GM23338 (cell line): ENCODE measurements at regions not wholly inside any gene's neighbourhood (a gene's known extent, or its start where the extent isn't known, plus 50 kb on each side); places are given as distances from the start of the nearest gene placed in this dataset.

Experiments
- ATAC-seq: fragments of 200-7000 bp; cut with Tn5 transposase; 3 replicates; pipeline ENCODE4 v1.9.1; 2020
- DNase-seq: peaks from one replicate; pipeline ENCODE4 v3.0.0-alpha.2; 2015; ENCODE audit warnings: low spot score
- H2AFZ ChIP-seq: fragments of 200-600 bp; sonication (generic); 2 replicates; pipeline ENCODE4 v1.8.0; 2016; ENCODE audit warnings: antibody characterized with exemption, mild to moderate bottlenecking, moderate library complexity
- H3F3A ChIP-seq: fragments of 200-600 bp; sonication (generic); replicated peaks from 2 replicates; pipeline ENCODE4 v1.8.0; 2017; ENCODE audit warnings: antibody characterized with exemption, mixed run types, low read depth
- H3K27ac ChIP-seq: fragments of 200-600 bp; sonication (generic); 2 replicates; pipeline ENCODE4 v1.6.1; 2016; ENCODE audit warnings: low read depth
- H3K27me3 ChIP-seq: fragments of 200-600 bp; sonication (generic); 2 replicates; pipeline ENCODE4 v1.8.0; 2016; ENCODE audit warnings: mild to moderate bottlenecking, mixed run types, moderate library complexity; ENCODE audit not compliant: insufficient read depth
- H3K36me3 ChIP-seq: fragments of 200-600 bp; sonication (generic); 2 replicates; pipeline ENCODE4 v1.8.0; 2016; ENCODE audit warnings: mild to moderate bottlenecking; ENCODE audit not compliant: insufficient read depth
- H3K4me1 ChIP-seq: fragments of 200-600 bp; sonication (generic); 2 replicates; pipeline ENCODE4 v1.8.0; 2016; ENCODE audit warnings: mild to moderate bottlenecking, moderate library complexity; ENCODE audit not compliant: insufficient read depth
- H3K4me2 ChIP-seq: fragments of 200-600 bp; sonication (generic); 2 replicates; pipeline ENCODE4 v1.7.1; 2017; ENCODE audit warnings: mixed run types
- H3K4me3 ChIP-seq: fragments of 200-600 bp; sonication (generic); 2 replicates; pipeline ENCODE4 v1.6.1; 2016; ENCODE audit warnings: mixed run types
- H3K79me2 ChIP-seq: fragments of 200-600 bp; sonication (generic); replicated peaks from 2 replicates; pipeline ENCODE4 v1.8.0; 2017; ENCODE audit warnings: mild to moderate bottlenecking; ENCODE audit not compliant: insufficient read depth
- H3K9me2 ChIP-seq: fragments of 200-600 bp; sonication (generic); 2 replicates; pipeline ENCODE4 v1.8.0; 2017; ENCODE audit not compliant: insufficient read depth
- H4K20me1 ChIP-seq: fragments of 200-600 bp; sonication (generic); replicated peaks from 2 replicates; pipeline ENCODE4 v1.8.0; 2017; ENCODE audit warnings: mild to moderate bottlenecking; ENCODE audit not compliant: insufficient read depth
- H3K27ac Mint-ChIP-seq: 2 replicates; pipeline ENCODE4 v1.8.0; 2020; ENCODE audit warnings: inconsistent platforms, mild to moderate bottlenecking, moderate library complexity, mixed read lengths
- H3K27me3 Mint-ChIP-seq: 3 replicates; pipeline ENCODE4 v1.8.0; 2022; ENCODE audit warnings: low read depth, mild to moderate bottlenecking, moderate library complexity, mixed read lengths, inconsistent platforms; ENCODE audit not compliant: insufficient read depth, poor library complexity
- H3K36me3 Mint-ChIP-seq: 3 replicates; pipeline ENCODE4 v1.8.0; 2021; ENCODE audit warnings: low read depth, mild to moderate bottlenecking, inconsistent platforms, moderate library complexity, mixed read lengths
- H3K4me1 Mint-ChIP-seq: 3 replicates; pipeline ENCODE4 v1.8.0; 2020; ENCODE audit warnings: mild to moderate bottlenecking, inconsistent platforms, mixed read lengths
- H3K4me3 Mint-ChIP-seq: 3 replicates; pipeline ENCODE4 v1.8.0; 2021; ENCODE audit warnings: moderate library complexity, mild to moderate bottlenecking, inconsistent platforms, mixed read lengths
- H3K9me3 Mint-ChIP-seq: 3 replicates; pipeline ENCODE4 v1.8.0; 2020; ENCODE audit warnings: moderate library complexity, mild to moderate bottlenecking, inconsistent platforms, mixed read lengths
- CREB1 ChIP-seq: fragments of 250-450 bp; sonication (Bioruptor Pico); IDR thresholded peaks from 2 replicates; pipeline ENCODE4 v1.5.0; 2020; ENCODE audit warnings: low read depth, mild to moderate bottlenecking, moderate library complexity
- ETS1 ChIP-seq: IDR thresholded peaks from 2 replicates; pipeline ENCODE4 v1.6.1; 2016; ENCODE audit warnings: antibody characterized with exemption
- EZH2phosphoT487 ChIP-seq: fragments of 200-600 bp; sonication (generic); IDR thresholded peaks from one replicate; pipeline ENCODE4 v1.8.1; 2018; ENCODE audit warnings: antibody characterized with exemption; ENCODE audit not compliant: unreplicated experiment
- JUNB ChIP-seq: IDR thresholded peaks from one replicate; pipeline ENCODE4 v1.6.1; 2016; ENCODE audit warnings: antibody characterized with exemption; ENCODE audit not compliant: unreplicated experiment
- NANOG ChIP-seq: IDR thresholded peaks from 2 replicates; pipeline ENCODE4 v1.6.1; 2016; ENCODE audit warnings: antibody characterized with exemption, borderline replicate concordance
- POLR2AphosphoS5 ChIP-seq: IDR thresholded peaks from 2 replicates; pipeline ENCODE4 v1.6.1; 2016; ENCODE audit warnings: antibody characterized with exemption, low read depth
- REST ChIP-seq: IDR thresholded peaks from one replicate; pipeline ENCODE4 v1.6.1; 2018; ENCODE audit warnings: antibody characterized with exemption; ENCODE audit not compliant: unreplicated experiment
- ZNF114 ChIP-seq: fragments of 250-450 bp; sonication (Bioruptor Pico); IDR thresholded peaks from 2 replicates; pipeline ENCODE4 v1.5.0; 2020; ENCODE audit warnings: mild to moderate bottlenecking, moderate library complexity
- ZNF331 ChIP-seq: fragments of 250-450 bp; sonication (Bioruptor Pico); IDR thresholded peaks from 2 replicates; pipeline ENCODE4 v1.5.0; 2020; ENCODE audit warnings: low read depth, mild to moderate bottlenecking, moderate library complexity
- TF ChIP-seq, protein P1 (sequence below): fragments of 250-450 bp; sonication (Bioruptor Pico); IDR thresholded peaks from 2 replicates; pipeline ENCODE4 v1.5.0; 2020; ENCODE audit warnings: mild to moderate bottlenecking, moderate library complexity
- TF ChIP-seq, protein P2 (sequence below), 2 experiments: fragments of 200-600 bp in 1 of 2; sonication (generic) in 1 of 2; conservative IDR thresholded peaks; 2 replicates each; pipeline versions ENCODE4 v1.5.1 to v1.6.1; 2016 to 2017; ENCODE audit warnings: antibody characterized with exemption in 2 of 2, low read depth in 2 of 2, mild to moderate bottlenecking in 2 of 2, moderate library complexity in 1 of 2

GRCh38 chr1:193706766-193707165 is 520.4 kb upstream of the B3GALT2 start:
- no peaks in the 10 kb centered on the region for H3K79me2 ChIP-seq
- no peak overlapping the region for H2AFZ ChIP-seq
- TF ChIP-seq ZNF114 (CRISPR knock-in tag): no peak
- TF ChIP-seq CREB1 (CRISPR knock-in tag): no peak
- TF ChIP-seq POLR2AphosphoS5: no peak
- TF ChIP-seq, protein P1, sequence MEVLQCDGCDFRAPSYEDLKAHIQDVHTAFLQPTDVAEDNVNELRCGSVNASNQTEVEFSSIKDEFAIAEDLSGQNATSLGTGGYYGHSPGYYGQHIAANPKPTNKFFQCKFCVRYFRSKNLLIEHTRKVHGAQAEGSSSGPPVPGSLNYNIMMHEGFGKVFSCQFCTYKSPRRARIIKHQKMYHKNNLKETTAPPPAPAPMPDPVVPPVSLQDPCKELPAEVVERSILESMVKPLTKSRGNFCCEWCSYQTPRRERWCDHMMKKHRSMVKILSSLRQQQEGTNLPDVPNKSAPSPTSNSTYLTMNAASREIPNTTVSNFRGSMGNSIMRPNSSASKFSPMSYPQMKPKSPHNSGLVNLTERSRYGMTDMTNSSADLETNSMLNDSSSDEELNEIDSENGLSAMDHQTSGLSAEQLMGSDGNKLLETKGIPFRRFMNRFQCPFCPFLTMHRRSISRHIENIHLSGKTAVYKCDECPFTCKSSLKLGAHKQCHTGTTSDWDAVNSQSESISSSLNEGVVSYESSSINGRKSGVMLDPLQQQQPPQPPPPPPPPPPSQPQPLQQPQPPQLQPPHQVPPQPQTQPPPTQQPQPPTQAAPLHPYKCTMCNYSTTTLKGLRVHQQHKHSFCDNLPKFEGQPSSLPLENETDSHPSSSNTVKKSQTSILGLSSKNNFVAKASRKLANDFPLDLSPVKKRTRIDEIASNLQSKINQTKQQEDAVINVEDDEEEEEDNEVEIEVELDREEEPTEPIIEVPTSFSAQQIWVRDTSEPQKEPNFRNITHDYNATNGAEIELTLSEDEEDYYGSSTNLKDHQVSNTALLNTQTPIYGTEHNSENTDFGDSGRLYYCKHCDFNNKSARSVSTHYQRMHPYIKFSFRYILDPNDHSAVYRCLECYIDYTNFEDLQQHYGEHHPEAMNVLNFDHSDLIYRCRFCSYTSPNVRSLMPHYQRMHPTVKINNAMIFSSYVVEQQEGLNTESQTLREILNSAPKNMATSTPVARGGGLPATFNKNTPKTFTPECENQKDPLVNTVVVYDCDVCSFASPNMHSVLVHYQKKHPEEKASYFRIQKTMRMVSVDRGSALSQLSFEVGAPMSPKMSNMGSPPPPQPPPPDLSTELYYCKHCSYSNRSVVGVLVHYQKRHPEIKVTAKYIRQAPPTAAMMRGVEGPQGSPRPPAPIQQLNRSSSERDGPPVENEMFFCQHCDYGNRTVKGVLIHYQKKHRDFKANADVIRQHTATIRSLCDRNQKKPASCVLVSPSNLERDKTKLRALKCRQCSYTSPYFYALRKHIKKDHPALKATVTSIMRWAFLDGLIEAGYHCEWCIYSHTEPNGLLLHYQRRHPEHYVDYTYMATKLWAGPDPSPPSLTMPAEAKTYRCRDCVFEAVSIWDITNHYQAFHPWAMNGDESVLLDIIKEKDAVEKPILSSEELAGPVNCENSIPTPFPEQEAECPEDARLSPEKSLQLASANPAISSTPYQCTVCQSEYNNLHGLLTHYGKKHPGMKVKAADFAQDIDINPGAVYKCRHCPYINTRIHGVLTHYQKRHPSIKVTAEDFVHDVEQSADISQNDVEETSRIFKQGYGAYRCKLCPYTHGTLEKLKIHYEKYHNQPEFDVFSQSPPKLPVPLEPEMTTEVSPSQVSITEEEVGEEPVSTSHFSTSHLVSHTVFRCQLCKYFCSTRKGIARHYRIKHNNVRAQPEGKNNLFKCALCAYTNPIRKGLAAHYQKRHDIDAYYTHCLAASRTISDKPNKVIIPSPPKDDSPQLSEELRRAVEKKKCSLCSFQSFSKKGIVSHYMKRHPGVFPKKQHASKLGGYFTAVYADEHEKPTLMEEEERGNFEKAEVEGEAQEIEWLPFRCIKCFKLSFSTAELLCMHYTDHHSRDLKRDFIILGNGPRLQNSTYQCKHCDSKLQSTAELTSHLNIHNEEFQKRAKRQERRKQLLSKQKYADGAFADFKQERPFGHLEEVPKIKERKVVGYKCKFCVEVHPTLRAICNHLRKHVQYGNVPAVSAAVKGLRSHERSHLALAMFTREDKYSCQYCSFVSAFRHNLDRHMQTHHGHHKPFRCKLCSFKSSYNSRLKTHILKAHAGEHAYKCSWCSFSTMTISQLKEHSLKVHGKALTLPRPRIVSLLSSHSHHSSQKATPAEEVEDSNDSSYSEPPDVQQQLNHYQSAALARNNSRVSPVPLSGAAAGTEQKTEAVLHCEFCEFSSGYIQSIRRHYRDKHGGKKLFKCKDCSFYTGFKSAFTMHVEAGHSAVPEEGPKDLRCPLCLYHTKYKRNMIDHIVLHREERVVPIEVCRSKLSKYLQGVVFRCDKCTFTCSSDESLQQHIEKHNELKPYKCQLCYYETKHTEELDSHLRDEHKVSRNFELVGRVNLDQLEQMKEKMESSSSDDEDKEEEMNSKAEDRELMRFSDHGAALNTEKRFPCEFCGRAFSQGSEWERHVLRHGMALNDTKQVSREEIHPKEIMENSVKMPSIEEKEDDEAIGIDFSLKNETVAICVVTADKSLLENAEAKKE (CRISPR knock-in tag): no peak
- TF ChIP-seq, protein P2, sequence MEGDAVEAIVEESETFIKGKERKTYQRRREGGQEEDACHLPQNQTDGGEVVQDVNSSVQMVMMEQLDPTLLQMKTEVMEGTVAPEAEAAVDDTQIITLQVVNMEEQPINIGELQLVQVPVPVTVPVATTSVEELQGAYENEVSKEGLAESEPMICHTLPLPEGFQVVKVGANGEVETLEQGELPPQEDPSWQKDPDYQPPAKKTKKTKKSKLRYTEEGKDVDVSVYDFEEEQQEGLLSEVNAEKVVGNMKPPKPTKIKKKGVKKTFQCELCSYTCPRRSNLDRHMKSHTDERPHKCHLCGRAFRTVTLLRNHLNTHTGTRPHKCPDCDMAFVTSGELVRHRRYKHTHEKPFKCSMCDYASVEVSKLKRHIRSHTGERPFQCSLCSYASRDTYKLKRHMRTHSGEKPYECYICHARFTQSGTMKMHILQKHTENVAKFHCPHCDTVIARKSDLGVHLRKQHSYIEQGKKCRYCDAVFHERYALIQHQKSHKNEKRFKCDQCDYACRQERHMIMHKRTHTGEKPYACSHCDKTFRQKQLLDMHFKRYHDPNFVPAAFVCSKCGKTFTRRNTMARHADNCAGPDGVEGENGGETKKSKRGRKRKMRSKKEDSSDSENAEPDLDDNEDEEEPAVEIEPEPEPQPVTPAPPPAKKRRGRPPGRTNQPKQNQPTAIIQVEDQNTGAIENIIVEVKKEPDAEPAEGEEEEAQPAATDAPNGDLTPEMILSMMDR (conservative IDR thresholded peaks at IDR 0.05; ENCODE audit: low read depth in 2 of 2): no peak
- no peak for TF ChIP-seq JUNB
- no peak for TF ChIP-seq ETS1
- no peak for TF ChIP-seq ZNF331 (CRISPR knock-in tag)
- TF ChIP-seq NANOG: no peak
- no peak for TF ChIP-seq REST
- TF ChIP-seq EZH2phosphoT487: no peak
- no peak overlapping the region for H3K27ac ChIP-seq
- Mint-ChIP-seq H3K27ac (no peak overlapping the region), H3K27me3 (no peaks in the 10 kb centered on the region), H3K4me3 (no peak overlapping the region), H3K36me3 (no peaks in the 10 kb centered on the region), H3K9me3 (no peaks in the 10 kb centered on the region), H3K4me1 (no peaks in the 10 kb centered on the region; the same call in 2 of the 3 replicates)
- ATAC-seq (no peak), DNase-seq (no peak)
- no peaks in the 10 kb centered on the region for H3K27me3 ChIP-seq
- no peaks in the 10 kb centered on the region for H4K20me1 ChIP-seq
- no peaks in the 10 kb centered on the region for H3K36me3 ChIP-seq
- no peak overlapping the region for H3K4me3 ChIP-seq
- no peaks in the 10 kb centered on the region for H3F3A ChIP-seq
- no peaks in the 10 kb centered on the region for H3K9me2 ChIP-seq
- no peak overlapping the region for H3K4me2 ChIP-seq
- H3K4me1 ChIP-seq: no peaks in the 10 kb centered on the region
